Neutrophil (primary cell): ENCODE measurements at regions not wholly inside any gene's neighbourhood (a gene's known extent, or its start where the extent isn't known, plus 50 kb on each side); places are given as distances from the start of the nearest gene placed in this dataset.

ENCODE experiments used
- H3K27ac ChIP-seq: fragments of 200-600 bp; sonication (generic); 2 replicates; pipeline ENCODE4 v1.5.1; 2016; ENCODE audit warnings: mild to moderate bottlenecking, moderate library complexity
- H3K27me3 ChIP-seq: fragments of 200-600 bp; sonication (generic); 2 replicates; pipeline ENCODE4 v1.6.0; 2016; ENCODE audit warnings: mild to moderate bottlenecking
- H3K36me3 ChIP-seq: fragments of 200-600 bp; sonication (generic); 2 replicates; pipeline ENCODE4 v1.5.1; 2017
- H3K4me1 ChIP-seq, 2 experiments: fragments of 200-600 bp in 1 of 2; sonication (generic) in 1 of 2; 1 replicate in 1 of 2; 2 replicates in 1 of 2; pipeline versions ENCODE4 v1.5.1 to v1.6.1; 2013 to 2016; ENCODE audit warnings: low read depth in 1 of 2, low read length in 1 of 2, mild to moderate bottlenecking in 1 of 2, moderate library complexity in 1 of 2; ENCODE audit not compliant: control insufficient read depth in 1 of 2, insufficient read depth in 1 of 2
- H3K4me3 ChIP-seq, 2 experiments: fragments of 200-600 bp in 1 of 2; sonication (generic) in 1 of 2; 1 replicate in 1 of 2; 2 replicates in 1 of 2; pipeline ENCODE4 v1.5.1; 2013 to 2016; ENCODE audit warnings: low read depth in 1 of 2, low read length in 1 of 2, mild to moderate bottlenecking in 1 of 2, moderate library complexity in 1 of 2
- H3K9me3 ChIP-seq: fragments of 200-600 bp; sonication (generic); 2 replicates; pipeline ENCODE4 v1.5.1; 2016
- CTCF ChIP-seq: fragments of 200-600 bp; sonication (generic); IDR thresholded peaks from 2 replicates; pipeline ENCODE4 v1.5.1; 2016; ENCODE audit warnings: antibody characterized with exemption

- Histone ChIP-seq H3K4me3 (no peak overlapping the region), H3K27ac (no peak overlapping the region), H3K27me3 (no peaks in the 10 kb centered on the region), H3K36me3 (no peaks in the 10 kb centered on the region), H3K4me1 (no peaks in the 10 kb centered on the region), H3K9me3 (no peaks in the 10 kb centered on the region)
- TF ChIP-seq CTCF = no peak
Observed at GRCh38 chr9:108553111-108553635, 302.6 kb downstream of the ACTL7B start.

DNA sequence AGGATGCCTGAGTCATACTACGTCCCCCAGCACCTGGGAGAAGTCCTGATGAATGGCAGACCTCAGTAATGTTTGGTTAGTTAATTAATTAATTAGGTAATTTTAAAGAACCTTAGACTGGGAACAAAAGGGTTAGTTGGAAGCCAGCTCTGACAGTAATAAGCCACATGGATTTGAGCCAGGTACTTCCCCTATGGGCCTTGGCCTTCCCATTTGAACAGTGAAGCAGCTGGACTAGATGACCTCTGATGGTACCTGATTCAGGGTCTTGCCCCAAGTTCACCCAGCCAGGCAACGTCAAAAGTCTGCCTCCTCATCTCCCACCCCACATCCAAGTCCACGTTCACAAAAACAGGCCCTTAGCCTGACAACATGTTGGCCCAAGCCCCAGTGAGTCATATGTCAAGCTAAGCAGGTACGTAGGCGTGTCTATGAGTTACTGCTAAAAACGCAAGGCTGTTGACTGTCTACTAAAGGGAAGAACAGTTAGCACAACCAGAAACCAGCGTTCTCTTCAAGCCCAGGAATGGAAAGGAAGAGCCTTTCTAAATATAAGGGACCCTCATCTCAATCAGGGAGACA, 303.2 kb downstream of the ACTL7B start:
- H3K36me3 ChIP-seq = no peaks in the 10 kb centered on the region
- no peaks in the 10 kb centered on the region for H3K4me1 ChIP-seq
- H3K27me3 ChIP-seq = no peaks in the 10 kb centered on the region
- no peaks in the 10 kb centered on the region for H3K9me3 ChIP-seq
- H3K4me3 ChIP-seq = no peak overlapping the region
- no peak for TF ChIP-seq CTCF
- H3K27ac ChIP-seq = no peak overlapping the region

GRCh38 chr9:108551030-108551841, 304.6 kb downstream of the ACTL7B start:
- Histone ChIP-seq H3K27ac (no peak overlapping the region), H3K4me3 (no peak overlapping the region), H3K9me3 (no peaks in the 10 kb centered on the region), H3K36me3 (no peaks in the 10 kb centered on the region), H3K4me1 (no peaks in the 10 kb centered on the region), H3K27me3 (no peaks in the 10 kb centered on the region)
- no peak for TF ChIP-seq CTCF

DNA sequence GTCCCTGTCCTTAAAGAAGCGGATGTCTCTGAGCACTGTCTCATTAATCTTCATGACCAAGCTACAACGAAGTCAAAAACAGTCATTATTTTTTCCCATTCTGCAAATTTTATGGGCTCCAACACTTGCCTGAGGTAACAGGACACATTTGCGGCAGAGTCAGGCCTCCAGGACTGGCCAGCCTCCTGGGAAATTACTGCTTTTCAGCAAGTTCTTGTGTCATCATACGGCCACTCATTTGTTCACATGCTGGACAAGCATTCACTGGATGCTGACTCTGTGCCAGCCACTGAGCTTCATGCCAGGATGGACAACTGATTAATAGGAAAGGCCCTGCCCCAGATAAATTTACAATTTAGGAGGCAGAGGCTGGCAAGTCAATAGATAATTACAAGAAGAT, 305.7 kb downstream of the ACTL7B start:
- Histone ChIP-seq H3K27ac (no peak overlapping the region), H3K36me3 (no peaks in the 10 kb centered on the region), H3K27me3 (no peaks in the 10 kb centered on the region), H3K4me3 (no peak overlapping the region), H3K9me3 (no peaks in the 10 kb centered on the region), H3K4me1 (no peaks in the 10 kb centered on the region)
- no peak for TF ChIP-seq CTCF

- no peak for TF ChIP-seq CTCF
- Histone ChIP-seq H3K27ac (no peak overlapping the region), H3K27me3 (no peaks in the 10 kb centered on the region), H3K4me3 (no peak overlapping the region), H3K4me1 (no peaks in the 10 kb centered on the region), H3K36me3 (no peaks in the 10 kb centered on the region), H3K9me3 (no peaks in the 10 kb centered on the region)
Observed at GRCh38 chr9:108549184-108549583, 306.6 kb downstream of the ACTL7B start.
